Limb (tissue), 2 donors: ENCODE measurements at regions not wholly inside any gene's neighbourhood (a gene's known extent, or its start where the extent isn't known, plus 50 kb on each side); places are given as distances from the start of the nearest gene placed in this dataset.
A peak's percentile ranks its signal among the peaks of the same experiment; 100 is the strongest.
"Not testable (repeated sequence)": the region's sequence is repeated elsewhere in the genome, so short reads cannot be mapped to it uniquely, and the experiment has no call there.

Experiments used
- DNase-seq, 2 donors: peaks; one replicate each; pipeline ENCODE4 v3.0.0-alpha.2; 2016; ENCODE audit errors: extremely low spot score in 2 of 2

DNA sequence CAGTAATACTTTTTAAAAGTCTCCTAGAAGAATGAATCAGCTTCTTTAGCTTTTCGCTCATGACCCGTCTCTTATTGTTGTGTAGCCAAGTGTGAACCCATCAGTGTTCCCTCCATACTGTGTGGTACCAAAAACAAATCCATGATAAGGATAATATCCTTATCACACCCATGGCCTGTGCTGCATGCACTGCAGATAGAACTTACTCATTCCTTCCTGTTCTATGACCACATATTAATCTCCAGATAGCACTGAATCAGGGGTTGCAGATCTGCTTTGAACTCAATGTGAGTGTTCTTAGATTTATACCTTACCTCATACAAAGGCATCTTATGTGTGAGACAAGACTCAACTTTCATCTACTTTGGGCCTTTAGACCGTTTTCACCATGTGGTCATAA lies 373.4 kb downstream of the JRKL start:
- DNase-seq, result no peak

DNA sequence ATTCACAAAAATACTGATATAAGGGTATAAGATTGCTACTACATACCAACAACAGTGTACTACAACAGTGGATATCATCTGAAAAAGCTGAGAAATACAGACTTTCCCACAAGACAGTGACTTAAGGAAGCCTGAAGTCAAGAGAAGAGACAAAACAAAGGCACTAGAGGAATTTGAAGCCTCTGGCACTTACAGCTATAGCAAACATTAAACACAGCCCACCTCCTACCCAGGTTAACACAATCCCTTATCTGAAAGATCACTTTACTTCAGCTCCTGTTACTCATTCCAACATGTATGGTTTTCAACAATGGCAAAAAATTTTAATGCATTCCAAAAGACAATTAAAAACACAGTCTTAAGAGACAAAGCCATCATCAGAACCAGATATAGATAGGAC lies 388.5 kb downstream of the JRKL start:
- no peak for DNase-seq

DNA sequence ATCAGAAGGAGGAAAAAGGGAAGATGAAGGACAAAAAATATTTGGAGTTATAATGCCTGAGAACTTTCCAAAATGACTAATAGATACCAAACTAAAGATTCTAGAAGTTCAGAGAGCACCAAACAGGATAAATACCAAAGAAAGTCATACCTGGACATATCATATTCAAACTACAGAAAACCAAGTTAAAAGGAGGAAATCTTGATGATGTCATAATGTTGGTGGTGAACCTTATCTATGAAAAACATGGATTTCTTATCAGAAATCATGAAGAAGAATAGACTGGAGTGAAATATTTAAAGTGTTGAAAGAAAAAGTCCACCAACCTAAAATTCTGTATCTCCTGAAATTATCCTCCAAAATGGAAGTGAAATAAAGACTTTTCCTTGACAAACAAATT lies 389.2 kb downstream of the JRKL start:
- DNase-seq, result no peak

DNA sequence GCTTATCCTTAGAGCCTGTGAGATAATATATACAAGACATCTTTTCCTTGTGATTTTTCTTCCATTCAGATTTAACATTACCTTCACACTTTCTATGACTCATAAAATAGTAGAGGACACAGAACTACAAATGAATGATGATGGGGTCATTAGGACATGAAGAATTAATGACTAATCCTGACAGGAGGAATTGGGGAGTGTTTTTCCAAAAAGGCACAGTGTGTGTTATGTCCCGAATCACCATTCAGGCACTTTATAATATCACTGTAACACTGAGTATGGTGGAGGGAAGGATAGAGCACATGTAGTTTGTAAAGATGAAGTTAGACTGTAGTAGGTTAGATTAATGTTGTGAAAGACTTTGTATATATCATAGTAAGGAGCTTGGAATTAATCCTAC lies 391.3 kb downstream of the JRKL start:
- no peak for DNase-seq

DNA sequence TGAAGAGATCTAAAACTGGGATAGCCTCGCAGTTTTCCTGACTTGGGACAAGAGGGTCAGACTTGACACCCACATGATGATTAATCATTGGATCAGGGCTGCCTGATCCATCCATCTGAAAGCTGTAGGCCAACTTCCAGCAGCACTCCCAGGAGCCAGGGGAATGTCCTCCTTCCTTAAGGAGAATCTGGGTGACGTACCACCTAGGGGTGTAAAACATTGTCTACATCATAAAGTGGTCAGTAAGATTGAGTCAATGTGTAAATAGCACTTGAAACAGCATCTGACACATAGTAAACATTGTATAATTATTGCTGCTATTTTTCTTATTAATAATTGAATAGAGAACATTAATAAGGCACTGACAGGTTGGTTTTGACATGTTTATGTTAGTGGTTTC lies 392.8 kb downstream of the JRKL start:
- no peak for DNase-seq

DNA sequence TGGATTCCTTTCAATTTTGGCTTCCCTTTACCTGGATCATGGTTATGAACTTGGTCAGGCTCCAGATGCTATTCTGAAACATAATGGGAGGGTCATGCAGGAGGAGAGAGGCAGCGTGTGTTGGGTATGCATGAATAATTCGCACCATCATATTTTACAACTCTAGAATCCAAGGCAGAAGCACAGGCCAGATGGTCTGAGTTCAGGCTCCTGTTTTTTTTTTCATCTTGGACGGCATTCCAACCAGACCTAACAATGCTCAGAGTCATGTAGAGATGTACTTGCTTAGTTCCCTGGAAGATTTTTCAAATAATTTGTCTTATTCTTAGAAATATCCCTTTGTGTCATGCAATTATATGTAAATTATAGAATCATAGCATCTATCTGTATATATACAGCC lies 393.5 kb downstream of the JRKL start:
- no peak for DNase-seq

DNA sequence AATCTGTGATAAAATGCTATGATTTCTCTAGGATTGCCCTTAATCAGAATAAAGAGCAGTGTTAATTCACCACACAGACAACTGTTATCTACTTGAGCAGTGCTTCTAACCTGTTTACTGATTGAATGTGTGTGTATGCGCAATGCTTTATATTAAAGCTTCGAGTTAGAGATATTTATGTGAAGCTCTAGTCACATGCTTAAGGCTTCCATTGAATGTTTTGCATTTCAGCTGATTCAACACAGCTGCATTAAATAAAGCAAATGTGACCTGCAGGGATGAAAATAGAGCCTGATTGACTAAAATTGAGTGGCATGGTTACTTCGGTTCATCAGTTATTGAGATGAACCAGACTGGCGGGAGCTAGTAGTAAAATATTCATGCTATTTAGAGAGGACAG lies 395.3 kb downstream of the JRKL start:
- no peak for DNase-seq

DNA sequence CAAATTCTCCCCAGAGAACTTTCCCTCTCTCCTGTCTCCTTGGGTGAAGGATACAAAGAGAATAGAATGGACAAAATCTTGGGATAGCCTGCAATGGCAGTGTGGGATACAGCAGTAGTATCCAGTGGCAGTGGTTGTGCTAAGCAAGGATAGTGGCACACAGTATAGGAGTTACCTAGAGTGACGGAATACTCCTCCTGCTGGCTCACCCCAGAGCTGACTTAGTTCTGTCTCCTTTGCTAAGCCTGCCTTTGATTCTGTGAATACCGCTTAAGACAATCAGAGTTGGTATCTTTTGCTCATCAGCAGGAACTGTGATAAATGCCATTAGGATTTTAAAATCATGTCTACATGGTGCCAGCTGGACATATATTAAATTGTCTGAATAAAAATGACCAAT lies 404.3 kb downstream of the JRKL start:
- no peak for DNase-seq

DNA sequence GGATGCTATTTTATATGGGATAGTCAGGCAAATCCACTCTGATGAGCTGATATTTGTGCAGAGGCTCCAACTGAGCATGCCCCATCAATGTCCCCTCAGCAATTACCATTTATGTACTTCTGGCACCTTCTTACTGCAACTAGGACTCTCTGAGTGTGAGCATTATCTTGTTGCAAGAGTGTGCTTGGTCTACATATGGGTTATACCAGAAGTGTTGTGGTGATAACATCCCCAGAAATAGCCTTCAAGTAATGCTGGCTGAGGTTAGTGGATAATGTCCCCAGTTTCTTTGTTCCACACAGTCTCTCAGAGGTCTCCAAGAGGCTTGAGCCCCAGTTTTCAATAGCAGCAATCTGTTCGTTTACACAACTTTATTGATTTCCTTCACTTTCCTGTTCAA lies 408.6 kb downstream of the JRKL start:
- DNase-seq, result no peak

DNA sequence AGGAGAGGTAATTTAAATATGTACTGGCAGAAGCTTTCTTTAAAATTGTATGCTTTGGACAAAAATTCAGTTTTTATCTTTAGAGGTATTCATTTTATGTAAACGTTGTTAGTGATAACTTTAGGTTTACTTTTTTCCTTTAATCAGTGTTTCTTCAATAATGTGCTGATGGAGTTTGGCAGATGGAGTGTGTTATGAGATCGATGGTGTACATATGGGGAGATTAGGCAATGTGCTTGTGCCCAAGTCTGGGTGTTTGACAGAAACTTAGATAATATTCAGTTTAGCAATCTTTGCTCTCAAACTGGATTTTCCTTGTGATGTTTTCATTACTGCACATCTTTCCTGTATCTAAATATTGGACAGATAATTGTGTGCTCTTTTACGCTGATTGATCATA lies 425.4 kb downstream of the JRKL start:
- no peak for DNase-seq

DNA sequence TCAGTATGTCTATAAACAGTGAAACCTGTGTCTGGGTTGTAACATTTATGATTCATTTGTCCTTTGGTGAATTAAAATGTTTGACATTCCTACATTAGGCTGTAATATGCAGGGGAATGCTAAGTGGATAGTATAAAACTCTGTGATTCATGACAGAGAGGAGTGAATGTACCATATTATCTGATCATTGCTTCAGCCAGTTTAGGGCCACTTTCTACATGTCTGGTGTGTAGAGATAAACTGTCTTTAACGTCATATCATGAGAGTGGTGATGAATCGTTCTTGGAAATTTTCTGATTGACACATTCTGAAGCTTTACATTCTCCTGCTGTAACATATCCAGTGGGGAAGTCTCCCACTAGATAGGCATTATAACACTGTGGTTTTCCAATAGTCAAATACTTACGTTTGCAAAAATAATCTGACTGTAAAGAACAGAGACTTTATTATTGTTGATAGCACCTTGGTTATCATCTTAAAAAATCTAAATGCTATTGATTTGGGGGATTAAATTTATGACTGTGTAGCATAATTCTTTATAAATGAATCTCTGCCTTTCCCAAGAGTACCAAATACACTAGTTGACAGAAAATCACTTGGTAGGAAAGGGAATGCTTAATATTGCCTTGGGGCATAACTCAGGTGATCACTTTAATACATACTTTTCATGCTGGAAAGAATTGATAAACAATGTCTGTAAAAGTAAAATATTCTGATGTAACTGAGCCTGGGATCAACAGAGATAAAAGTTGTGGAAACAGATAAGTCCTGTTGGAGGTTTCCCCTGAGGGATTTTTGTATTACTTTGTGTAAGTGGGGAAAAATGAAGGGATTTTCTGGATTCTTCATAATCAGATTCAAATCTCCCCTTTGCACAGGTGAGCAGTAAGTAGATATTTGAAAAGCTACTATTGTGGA lies 427.9 kb downstream of the JRKL start:
- no peak for DNase-seq

DNA sequence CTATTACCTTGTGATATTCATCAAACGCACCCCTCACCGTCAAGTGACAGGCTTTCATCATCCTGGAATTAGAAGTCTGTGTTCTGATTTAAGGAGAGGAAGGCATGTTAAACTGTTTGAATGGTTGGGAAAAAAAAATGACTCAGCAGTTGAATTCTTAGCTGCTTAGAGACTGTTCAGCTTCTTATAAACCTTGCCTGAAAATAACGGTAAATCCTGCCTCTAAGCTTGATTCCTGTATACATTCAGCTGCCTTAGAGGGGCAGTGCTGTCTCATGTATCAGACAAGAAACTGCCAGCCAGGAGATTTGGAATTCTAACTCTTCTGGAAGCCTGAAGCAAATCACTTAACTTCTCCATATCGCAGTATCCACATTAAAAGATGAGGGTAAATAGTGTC lies 437.4 kb downstream of the JRKL start:
- DNase-seq, result peak in 1 of 2 donors; percentile 34

DNA sequence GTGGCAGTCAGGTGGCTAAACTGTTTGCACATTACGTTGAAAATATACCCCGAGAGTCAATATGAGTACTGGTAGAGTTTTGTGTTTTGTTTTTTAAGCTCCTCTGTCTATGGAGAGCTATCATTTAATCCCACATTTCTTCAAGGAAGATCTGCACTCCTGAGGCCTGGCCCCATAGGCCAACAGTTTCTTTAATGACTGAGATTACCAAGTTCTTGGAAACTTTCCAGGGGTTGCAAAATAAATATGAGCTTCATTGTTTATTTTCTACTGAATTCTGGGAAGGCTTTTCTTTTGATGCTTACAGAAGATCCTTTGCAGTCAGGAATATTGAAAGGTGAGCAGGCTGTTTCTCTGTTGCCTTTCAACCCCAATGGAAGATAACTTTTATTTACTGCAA lies 452.0 kb downstream of the JRKL start:
- DNase-seq, result no peak

DNA sequence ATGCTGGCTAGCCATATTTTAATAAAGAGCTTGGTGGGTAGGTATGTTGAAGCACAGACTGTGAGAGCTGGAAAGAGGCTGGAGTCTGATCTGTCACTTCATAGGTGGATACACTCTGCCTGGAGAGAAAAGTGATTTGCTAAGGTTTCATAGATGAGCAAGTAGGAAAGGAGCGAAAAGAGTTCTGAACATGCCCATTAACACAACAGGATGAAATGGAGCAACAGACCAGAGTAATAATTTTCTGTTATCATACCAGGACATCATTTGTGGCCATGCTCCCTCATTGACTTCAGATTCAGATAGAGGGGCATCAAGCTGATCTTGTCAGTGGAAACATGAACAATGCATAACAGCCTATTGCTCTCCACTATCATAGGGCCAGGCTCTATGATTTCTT lies 452.9 kb downstream of the JRKL start:
- DNase-seq, result no peak

DNA sequence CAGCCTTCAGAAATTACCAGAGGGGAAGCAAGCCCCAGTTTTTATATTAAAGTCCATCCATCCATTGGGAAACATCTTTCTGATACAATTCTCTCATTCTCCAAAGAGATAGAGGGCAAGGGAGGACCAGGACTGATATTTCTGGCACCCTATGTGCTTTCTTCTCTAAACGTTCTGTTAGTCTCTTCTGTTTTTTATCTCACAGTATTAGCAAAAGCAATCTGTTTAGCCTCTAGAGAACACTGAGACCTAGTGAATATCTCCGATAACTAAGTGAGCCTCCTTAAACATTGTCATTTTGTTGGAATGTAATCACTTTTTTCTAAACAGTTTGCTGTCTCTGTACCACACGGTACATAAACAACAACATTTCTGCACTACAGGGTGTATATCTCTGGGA lies 464.6 kb downstream of the JRKL start:
- no peak for DNase-seq

DNA sequence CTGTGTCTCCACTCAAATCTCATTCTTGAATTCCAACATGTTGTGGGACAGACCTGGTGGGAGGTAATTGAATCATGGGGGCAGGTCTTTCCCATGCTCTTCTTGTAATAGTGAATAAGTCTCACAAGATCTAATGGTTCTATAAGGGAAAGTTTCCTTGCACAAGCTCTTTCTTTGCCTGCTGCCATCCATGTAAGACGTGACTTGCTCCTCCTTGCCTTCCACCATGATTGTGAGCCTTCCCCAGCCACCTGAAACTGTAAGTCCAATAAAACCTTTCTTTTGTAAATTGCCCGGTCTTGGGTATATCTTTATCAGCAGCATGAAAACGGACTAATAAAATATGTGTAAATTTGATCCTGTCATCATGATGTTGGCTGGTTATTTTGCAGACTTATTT lies 471.9 kb downstream of the JRKL start:
- not testable (repeated sequence) for DNase-seq

DNA sequence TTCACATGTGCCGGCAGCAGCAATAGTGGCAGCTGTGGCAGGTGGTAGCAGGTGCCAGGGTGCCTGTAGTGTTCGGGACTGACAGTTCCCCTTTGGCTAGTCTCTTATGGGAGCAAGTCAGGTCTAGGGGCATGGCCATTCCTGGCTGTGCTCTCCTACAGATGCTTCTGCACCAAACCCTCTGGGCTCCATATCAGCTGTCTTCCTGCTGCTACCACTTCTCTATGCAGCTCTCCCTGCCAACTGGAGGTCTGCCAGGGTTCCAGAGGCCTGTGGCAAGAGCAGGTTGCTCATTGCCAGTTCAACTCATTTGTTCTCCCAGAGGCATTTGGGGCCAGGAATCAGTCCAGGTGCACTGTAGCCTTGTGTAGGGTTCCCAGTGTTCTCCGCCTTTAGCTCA lies 473.7 kb downstream of the JRKL start:
- DNase-seq, result no peak

DNA sequence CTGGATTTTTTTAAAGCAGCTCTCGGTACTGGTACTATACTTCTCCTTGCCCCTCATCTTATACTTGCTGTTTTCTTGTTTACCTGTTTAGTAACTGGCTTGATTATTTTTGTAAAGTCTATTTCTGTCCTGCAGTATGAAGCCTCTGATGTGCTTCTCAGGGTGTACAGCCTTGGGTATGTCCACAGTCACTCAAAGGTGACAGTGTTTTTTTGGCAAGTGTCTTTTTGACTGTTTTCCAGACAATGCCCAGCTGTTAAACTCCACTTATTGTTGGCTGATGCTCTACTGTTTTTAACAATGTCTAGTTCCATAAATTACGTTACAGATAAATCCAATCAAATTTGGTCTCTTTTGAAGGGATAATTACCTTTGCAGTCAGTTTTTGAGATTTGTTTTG lies 475.2 kb downstream of the JRKL start:
- no peak for DNase-seq

DNA sequence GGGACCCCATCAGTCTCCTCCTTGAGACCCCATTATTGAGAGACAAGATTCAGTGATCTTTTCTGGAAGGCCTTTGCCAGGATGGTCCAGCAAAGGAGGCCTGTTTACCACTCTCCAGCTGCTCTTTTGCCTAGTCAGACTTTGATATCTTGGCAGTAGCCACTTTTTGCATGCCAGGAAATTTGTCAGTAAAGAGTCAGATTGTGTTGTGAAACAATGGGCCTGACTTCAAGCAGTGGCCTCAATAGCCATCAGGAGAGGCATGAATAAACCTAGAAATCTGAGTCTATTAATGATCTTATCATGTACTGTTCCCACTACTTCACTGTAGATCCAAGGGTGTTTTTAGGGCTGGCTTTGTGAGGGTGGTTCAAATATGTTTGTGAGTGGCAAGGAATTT lies 479.4 kb downstream of the JRKL start:
- no peak for DNase-seq

DNA sequence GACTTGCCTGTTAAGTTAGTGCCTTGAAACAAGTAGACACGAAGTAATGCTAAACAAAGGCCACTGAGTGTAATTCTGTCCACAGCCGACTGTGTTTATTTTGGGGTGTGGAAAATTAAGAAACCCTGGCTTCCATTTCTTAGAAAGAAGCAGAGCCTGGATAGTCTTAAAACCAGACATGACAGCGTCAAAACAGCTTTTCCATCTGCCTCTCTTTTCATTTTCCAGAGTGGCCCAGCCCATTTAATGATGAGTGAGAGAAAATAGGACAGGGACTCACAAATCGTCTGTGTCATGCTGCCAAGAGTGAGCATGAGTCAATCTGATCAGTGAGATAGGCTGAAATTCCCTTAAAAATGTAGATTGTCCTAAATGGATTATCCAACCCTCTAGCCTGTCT lies 485.9 kb downstream of the JRKL start:
- no peak for DNase-seq

DNA sequence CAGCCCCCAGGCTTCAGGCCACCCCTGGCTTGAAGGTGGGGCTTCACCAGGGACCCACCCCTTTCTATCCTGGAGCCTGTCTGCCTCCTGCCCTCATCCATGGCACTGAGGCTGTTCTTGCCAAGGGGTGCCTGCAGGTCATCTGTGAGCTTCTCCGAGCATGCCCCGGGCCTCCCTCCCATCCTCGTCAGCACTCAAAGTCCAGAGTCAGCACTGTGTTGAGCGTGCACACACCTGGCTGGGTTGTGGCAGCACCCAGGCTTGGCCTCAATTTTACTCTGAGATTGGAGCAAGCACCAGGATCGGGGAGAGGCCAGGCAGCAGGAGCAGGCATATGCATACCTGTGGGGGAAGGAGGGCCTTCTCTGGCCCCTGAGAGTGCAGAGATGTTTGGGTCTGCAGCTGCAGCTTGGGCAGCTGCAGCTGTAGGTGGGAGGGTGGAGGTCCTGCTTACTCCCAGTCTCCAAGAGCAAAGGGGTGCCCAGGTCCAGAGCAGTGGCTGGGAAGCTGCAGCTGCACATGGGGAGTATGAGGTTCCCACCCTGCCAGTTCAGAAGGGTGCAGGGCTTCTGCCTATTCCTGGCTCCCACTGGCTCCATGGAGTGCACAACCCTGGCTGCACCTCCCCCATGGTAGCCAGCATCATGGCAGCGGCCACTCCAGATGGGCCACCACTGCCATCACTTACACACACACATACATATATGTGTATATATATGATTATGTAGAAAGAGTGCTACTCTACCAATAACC lies 488.7 kb downstream of the JRKL start:
- DNase-seq, result no peak

DNA sequence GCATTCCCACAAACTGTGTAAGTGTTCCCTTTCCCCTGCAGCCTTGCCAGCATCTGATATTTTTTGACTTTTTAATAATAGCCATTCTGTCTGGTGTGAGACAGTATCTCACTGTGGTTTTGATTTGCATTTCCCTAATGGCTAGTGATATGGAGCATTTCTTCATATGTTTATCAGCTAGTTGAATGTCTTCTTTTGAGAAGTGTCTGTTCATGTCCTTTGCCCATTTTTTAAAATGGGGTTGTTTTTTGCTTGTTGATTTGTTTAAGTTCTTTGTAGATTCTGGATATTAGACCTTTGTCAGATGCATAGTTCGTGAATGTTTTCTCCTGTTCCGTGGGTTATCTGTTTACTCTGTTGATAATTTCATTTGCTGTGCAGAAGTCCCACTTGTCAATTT lies 492.8 kb downstream of the JRKL start:
- DNase-seq, result not testable (repeated sequence)

DNA sequence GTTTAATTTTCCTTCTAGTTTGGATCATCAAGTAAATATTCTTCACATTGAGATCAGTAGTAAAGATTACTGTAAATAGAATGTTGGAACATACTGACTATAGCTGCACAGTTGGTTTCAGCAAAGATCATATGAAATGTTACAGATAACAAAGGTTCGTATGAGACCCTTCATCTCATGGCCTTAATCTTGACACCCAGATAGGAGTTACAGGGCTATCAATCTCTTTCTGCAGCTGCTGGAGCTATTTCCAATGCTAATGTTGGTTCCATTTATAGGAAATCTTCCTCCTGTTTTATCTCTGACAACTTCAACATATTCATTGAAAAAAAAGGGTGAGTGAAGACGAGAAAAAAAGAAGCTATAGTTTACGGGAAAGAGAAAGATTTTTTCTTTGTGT lies 495.6 kb downstream of the JRKL start:
- no peak for DNase-seq
